Heart right ventricle (tissue), 16 donors: ENCODE measurements at regions not wholly inside any gene's neighbourhood (a gene's known extent, or its start where the extent isn't known, plus 50 kb on each side); places are given as distances from the start of the nearest gene placed in this dataset.

Experiments
- ATAC-seq, 8 donors: fragments of 200-7000 bp; cut with Tn5 transposase; one replicate each; pipeline ENCODE4 v1.9.1; 2020; ENCODE audit warnings: mild to moderate bottlenecking in 8 of 8, moderate library complexity in 8 of 8, moderate number of reproducible peaks in 1 of 8
- DNase-seq, 2 donors: peaks; one replicate each; pipeline ENCODE4 v3.0.0-alpha.2; 2020
- H3K27ac ChIP-seq, 10 donors: fragments of 200-600 bp; sonication (generic) in 2 of 10; one replicate each; pipeline versions ENCODE4 v1.5.0 to v1.8.0; 2020 to 2022; ENCODE audit warnings: mild to moderate bottlenecking in 3 of 10
- H3K27me3 ChIP-seq, 7 donors: fragments of 200-600 bp; one replicate each; pipeline ENCODE4 v1.8.0; 2021 to 2022; ENCODE audit warnings: mild to moderate bottlenecking in 2 of 7
- H3K36me3 ChIP-seq, 9 donors: fragments of 200-600 bp; sonication (generic) in 1 of 9; one replicate each; pipeline versions ENCODE4 v1.5.0 to v1.8.0; 2020 to 2022; ENCODE audit warnings: mild to moderate bottlenecking in 2 of 9
- H3K4me1 ChIP-seq, 9 donors: fragments of 200-600 bp; sonication (generic) in 1 of 9; one replicate each; pipeline versions ENCODE4 v1.5.0 to v1.8.0; 2020 to 2022; ENCODE audit warnings: mild to moderate bottlenecking in 4 of 9
- H3K4me3 ChIP-seq, 10 donors: fragments of 200-600 bp; sonication (generic) in 2 of 10; one replicate each; pipeline versions ENCODE4 v1.5.0 to v1.8.0; 2020 to 2022; ENCODE audit warnings: mild to moderate bottlenecking in 7 of 10, moderate library complexity in 2 of 10
- H3K9me3 ChIP-seq, 11 donors: fragments of 200-600 bp in 10 of 11; sonication (generic) in 2 of 11; one replicate each; pipeline versions ENCODE4 v1.5.0 to v1.8.0; 2013 to 2022; ENCODE audit warnings: mild to moderate bottlenecking in 2 of 11, control low read depth in 1 of 11, moderate library complexity in 1 of 11
- CTCF ChIP-seq, 9 donors: fragments of 200-600 bp; sonication (generic) in 2 of 9; IDR thresholded peaks; one replicate each; pipeline versions ENCODE4 v1.5.0 to v1.8.0; 2021 to 2022; ENCODE audit warnings: antibody characterized with exemption in 9 of 9, mild to moderate bottlenecking in 5 of 9, moderate library complexity in 1 of 9
- WGBS, 2 donors: extraction: QIAGEN DNeasy Blood & Tissue Kit; methylation state at CpG; one replicate each; pipeline ENCODE4 v1.1.7; 2013; ENCODE audit warnings: inconsistent platforms in 1 of 2; 5-methylcytosine and 5-hydroxymethylcytosine counted together
- intact Hi-C, 10 donors: fragments of 100-400 bp; cut with DNase I; formaldehyde crosslinking; loops; one replicate each; pipeline versions ENCODE4 v1.11.1 to v1.14.2; 2022
- donor health status: Arrhythmogenic right ventricular cardiomyopathy.
- donor health status: ischemic (EF 13 %, LVEDD 7.1; RV severe dilation, severe dysfunction).
- donor health status: healthy with polysubstance abuse.
- donor health status: DM: no; HTN: yes; CAD: no.
- donor health status: DM: no; HTN: no; CAD: no.
- donor health status: ischemic (EF 25% LVEDD 6.9; RV normal size, moderate dysfunction).
- donor health status: ischemic (EF 25% LVEDD 5.7; RV mildly dilated, moderate dysfunction).
- donor health status: healthy.
- donor health status: DM: yes; HTN: yes; CAD: no.
- donor health status: Ischemic cardiomyopathy.
- donor health status: ischemic (EF 35%, LVEDD 5.7; RV mildly dilated, moderate dysfunction).
- donor health status: nonischemic (EF 11% LVEDD 7.7; RV severe dilation, severe dysfunction).
- donor health status: DM: yes; HTN: yes; CAD: no.
- donor health status: PGD.
- donor health status: ischemic (EF 29% LVEDD 5.4; RV normal size, mild dysfunction).
- donor health status: nonischemic (EF 23%, LVEDD 6.1; RV moderate dilation, normal function).

- H3K4me1 ChIP-seq, result no peaks in the 10 kb centered on the region
- H3K27me3 ChIP-seq, result no peaks in the 10 kb centered on the region
- no peak overlapping the region for H3K4me3 ChIP-seq
- no peak overlapping the region for H3K27ac ChIP-seq
- no peak for TF ChIP-seq CTCF (IDR thresholded peaks at IDR 0.05)
- DNase-seq (no peak), ATAC-seq (no peak)
- peaks cover 0 to 9% (median 0%) of the 10 kb centered on the region in 11 donors for H3K9me3 ChIP-seq
- no peaks in the 10 kb centered on the region for H3K36me3 ChIP-seq
- intact Hi-C loops, result no loop called here
These were observed 131.4 kb upstream of the EPHA7 start for GRCh38 chr6:93550551-93551276.

- intact Hi-C loops, result no loop called here
- Histone ChIP-seq H3K4me1 (no peaks in the 10 kb centered on the region), H3K27ac (no peak overlapping the region), H3K36me3 (no peaks in the 10 kb centered on the region), H3K4me3 (no peak overlapping the region), H3K27me3 (no peaks in the 10 kb centered on the region), H3K9me3 (peaks cover 0 to 9% (median 0%) of the 10 kb centered on the region in 11 donors)
- no peak for TF ChIP-seq CTCF (IDR thresholded peaks at IDR 0.05)
- WGBS, 2 donors, result 71 to 79% methylated on average over 2 of the region's 2 CpGs
- ATAC-seq, result no peak
- no peak for DNase-seq
These were observed 130.5 kb upstream of the EPHA7 start for GRCh38 chr6:93549868-93550267.

GRCh38 chr6:93524671-93525451 is 105.5 kb upstream of the EPHA7 start:
- H3K27me3 ChIP-seq, result no peaks in the 10 kb centered on the region
- WGBS, 2 donors, result 79 to 84% methylated on average over 6 of the region's 6 CpGs
- no peak overlapping the region for H3K4me3 ChIP-seq
- H3K9me3 ChIP-seq, result no peaks in the 10 kb centered on the region
- H3K27ac ChIP-seq, result no peak overlapping the region
- ATAC-seq (no peak), DNase-seq (no peak)
- TF ChIP-seq CTCF (IDR thresholded peaks at IDR 0.05), result no peak
- H3K4me1 ChIP-seq, result no peaks in the 10 kb centered on the region
- no peaks in the 10 kb centered on the region for H3K36me3 ChIP-seq
- intact Hi-C loops, result no loop called here

GRCh38 chr6:93523365-93523764 is 104.0 kb upstream of the EPHA7 start:
- intact Hi-C loops, result no loop called here
- no peaks in the 10 kb centered on the region for H3K4me1 ChIP-seq
- no peak for TF ChIP-seq CTCF (IDR thresholded peaks at IDR 0.05)
- DNase-seq (no peak), ATAC-seq (no peak)
- H3K9me3 ChIP-seq, result no peaks in the 10 kb centered on the region
- no peak overlapping the region for H3K27ac ChIP-seq
- H3K4me3 ChIP-seq, result no peak overlapping the region
- H3K27me3 ChIP-seq, result no peaks in the 10 kb centered on the region
- 45 to 49% methylated on average over 1 of the region's 1 CpG for WGBS, 2 donors
- H3K36me3 ChIP-seq, result no peaks in the 10 kb centered on the region
